Activated CD4-positive, alpha-beta T cell treated with anti-CD3 and anti-CD28 coated beads for 36 hours (primary cell): ENCODE measurements at regions not wholly inside any gene's neighbourhood (a gene's known extent, or its start where the extent isn't known, plus 50 kb on each side); places are given as distances from the start of the nearest gene placed in this dataset.
A peak's percentile ranks its signal among the peaks of the same experiment; 100 is the strongest.

Experiments
- ATAC-seq: fragments of 200-7000 bp; cut with Tn5 transposase; one replicate; pipeline ENCODE4 v1.10.0; 2021; ENCODE audit warnings: mild to moderate bottlenecking, moderate library complexity
- CTCF ChIA-PET: fragments of 350-600 bp; sonication (Branson Sonifier 250); formaldehyde crosslinking; loops from one replicate; lab custom pipeline; 2021; ENCODE audit warnings: antibody characterized with exemption; lab: Charles Lee
- POLR2A ChIA-PET: fragments of 350-600 bp; sonication (Branson Sonifier 250); formaldehyde crosslinking; loops from one replicate; lab custom pipeline; 2021; ENCODE audit warnings: antibody characterized with exemption, inconsistent platforms; lab: Charles Lee
- DNase-seq: peaks from one replicate; pipeline ENCODE4 v3.0.0-alpha.2; 2020
- H3K27ac Mint-ChIP-seq: one replicate; pipeline ENCODE4 v1.8.0; 2021; ENCODE audit warnings: mixed read lengths
- H3K27me3 Mint-ChIP-seq: one replicate; pipeline ENCODE4 v1.8.0; 2021; ENCODE audit warnings: mixed read lengths
- H3K36me3 Mint-ChIP-seq: one replicate; pipeline ENCODE4 v1.8.0; 2021; ENCODE audit warnings: low read depth, mixed read lengths
- H3K4me1 Mint-ChIP-seq: one replicate; pipeline ENCODE4 v1.8.0; 2021; ENCODE audit warnings: mixed read lengths
- H3K4me3 Mint-ChIP-seq: one replicate; pipeline ENCODE4 v1.8.0; 2021; ENCODE audit warnings: mild to moderate bottlenecking, moderate library complexity, mixed read lengths
- H3K9me3 Mint-ChIP-seq: one replicate; pipeline ENCODE4 v1.8.0; 2021; ENCODE audit warnings: low read depth, mixed read lengths
- intact Hi-C, 2 experiments: fragments of 100-400 bp; cut with DNase I in 1 of 2; cut with micrococcal nuclease in 1 of 2; formaldehyde crosslinking; loops; one replicate each; pipeline versions ENCODE4 v1.14.2 to v1.15.1; 2022 to 2024; cut with DNase I, micrococcal nuclease

GRCh38 chr12:91563011-91563765, 380.6 kb upstream of the DCN start:
- H3K27me3 Mint-ChIP-seq, result no peaks in the 10 kb centered on the region
- CTCF ChIA-PET, result interaction anchor here (0.7 to 3.5 kb wide), 4 partner anchors 15 to 344 kb away, joined by 3 to 14 read pairs (median 4); no protein-coding TSS in a partner anchor
- no peak for DNase-seq
- peaks cover 2% of the 10 kb centered on the region for H3K36me3 Mint-ChIP-seq
- ATAC-seq, result no peak
- POLR2A ChIA-PET, result interaction anchor here (0.6 to 1.2 kb wide), 2 partner anchors 315 to 580 kb away, joined by 3 to 5 read pairs; no protein-coding TSS in a partner anchor
- H3K4me3 Mint-ChIP-seq, result no peak overlapping the region
- peaks cover 14% of the 10 kb centered on the region for H3K9me3 Mint-ChIP-seq
- no peak overlapping the region for H3K27ac Mint-ChIP-seq
- intact Hi-C loops, result no loop called here
- H3K4me1 Mint-ChIP-seq, result peaks cover 25% of the 10 kb centered on the region

DNA sequence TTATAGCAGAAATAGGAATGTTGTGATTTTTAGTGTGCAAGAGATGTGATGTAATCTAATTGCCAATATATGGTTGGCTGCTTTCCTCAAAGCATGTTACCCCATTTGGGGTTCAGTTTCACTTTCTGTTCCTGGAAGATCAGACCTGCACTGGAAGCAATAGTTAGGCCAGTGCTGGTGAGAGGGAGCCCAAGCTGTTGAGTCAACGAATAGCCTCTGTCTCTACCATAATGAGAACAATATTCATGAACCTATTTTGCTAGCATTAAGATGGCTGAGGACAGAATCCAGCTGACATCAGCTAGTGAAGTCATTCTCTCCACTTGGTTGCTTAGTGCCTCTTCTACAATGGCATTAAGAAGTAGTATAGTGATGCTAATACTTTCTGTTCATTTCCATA, 379.9 kb upstream of the DCN start:
- Mint-ChIP-seq H3K27me3 (no peaks in the 10 kb centered on the region), H3K27ac (no peak overlapping the region), H3K36me3 (peaks cover 2% of the 10 kb centered on the region), H3K4me3 (no peak overlapping the region), H3K9me3 (peaks cover 16% of the 10 kb centered on the region), H3K4me1 (peaks cover 25% of the 10 kb centered on the region)
- intact Hi-C loops, result no loop called here
- peak; percentile 44 for ATAC-seq
- ChIA-PET POLR2A (interaction anchor here (0.6 to 1.2 kb wide), 2 partner anchors 315 to 581 kb away, joined by 3 to 5 read pairs; no protein-coding TSS in a partner anchor), CTCF (interaction anchor here (1.0 to 3.5 kb wide), 3 partner anchors 15 to 181 kb away, joined by 3 to 14 read pairs (median 4); no protein-coding TSS in a partner anchor)
- DNase-seq, result no peak

GRCh38 chr12:91561958-91562325, 379.3 kb upstream of the DCN start:
- Mint-ChIP-seq H3K4me1 (peaks cover 25% of the 10 kb centered on the region), H3K4me3 (no peak overlapping the region), H3K9me3 (peaks cover 16% of the 10 kb centered on the region), H3K27me3 (no peaks in the 10 kb centered on the region), H3K27ac (no peak overlapping the region), H3K36me3 (peaks cover 2% of the 10 kb centered on the region)
- intact Hi-C loops, result no loop called here
- ATAC-seq (no peak), DNase-seq (no peak)
- CTCF ChIA-PET, result interaction anchor here (1.4 kb wide), 1 partner anchor 180 kb away, joined by 4 read pairs; no protein-coding TSS in a partner anchor
- POLR2A ChIA-PET, result interaction anchor here (1.2 kb wide), 1 partner anchor 582 kb away, joined by 5 read pairs; no protein-coding TSS in a partner anchor

DNA sequence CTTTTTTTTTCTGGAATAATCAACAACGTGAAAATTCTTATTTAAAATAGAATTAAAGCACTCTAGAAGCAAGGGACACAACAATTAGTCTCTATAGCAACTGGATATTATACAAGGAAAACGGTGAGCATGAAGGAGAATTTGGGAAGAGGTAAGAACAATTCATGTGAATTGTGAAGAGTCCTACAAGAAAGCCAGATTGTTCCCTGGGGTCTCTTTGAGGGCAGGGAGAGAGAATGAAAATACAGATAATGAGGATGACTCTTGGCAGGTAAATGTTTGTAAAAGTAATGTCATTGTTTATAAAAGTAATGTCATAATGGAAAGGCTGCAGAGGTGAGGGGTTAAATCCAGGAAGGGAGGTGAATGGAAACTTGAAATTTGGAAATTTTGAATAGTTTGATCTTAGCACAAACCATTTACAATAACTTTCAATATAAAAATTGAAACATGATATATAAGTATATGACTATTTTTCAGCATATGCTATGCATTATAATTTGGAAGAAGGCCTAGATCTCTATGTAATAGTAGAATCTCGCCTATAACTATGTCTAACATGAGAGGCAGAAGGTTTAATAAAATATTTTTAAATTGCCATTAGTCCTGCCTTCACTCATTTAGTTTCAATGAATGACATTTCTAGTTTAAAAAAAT, 378.8 kb upstream of the DCN start:
- DNase-seq (no peak), ATAC-seq (no peak)
- CTCF ChIA-PET, result interaction anchor here (1.2 to 1.4 kb wide), 2 partner anchors 17 to 180 kb away, joined by 4 read pairs; no protein-coding TSS in a partner anchor
- Mint-ChIP-seq H3K4me1 (peaks cover 25% of the 10 kb centered on the region), H3K36me3 (peaks cover 2% of the 10 kb centered on the region), H3K27ac (no peak overlapping the region), H3K27me3 (no peaks in the 10 kb centered on the region), H3K4me3 (no peak overlapping the region), H3K9me3 (peaks cover 16% of the 10 kb centered on the region)
- POLR2A ChIA-PET, result no interaction called here
- intact Hi-C loops, result no loop called here

- Mint-ChIP-seq H3K4me1 (peaks cover 3% of the 10 kb centered on the region), H3K9me3 (peaks cover 19% of the 10 kb centered on the region), H3K4me3 (no peak overlapping the region), H3K27me3 (no peaks in the 10 kb centered on the region), H3K27ac (no peak overlapping the region), H3K36me3 (peaks cover 2% of the 10 kb centered on the region)
- ATAC-seq (no peak), DNase-seq (no peak)
- CTCF ChIA-PET, result interaction anchor here (0.6 kb wide), 2 partner anchors 659 to 1081 kb away, joined by 3 read pairs; no protein-coding TSS in a partner anchor
- POLR2A ChIA-PET, result interaction anchor here (0.6 kb wide), 1 partner anchor 320 kb away, joined by 3 read pairs; no protein-coding TSS in a partner anchor
- intact Hi-C loops, result no loop called here
Measured at GRCh38 chr12:91556909-91557308, 374.3 kb upstream of the DCN start.

- no peak for ATAC-seq
- H3K4me3 Mint-ChIP-seq, result no peak overlapping the region
- no peaks in the 10 kb centered on the region for H3K27me3 Mint-ChIP-seq
- DNase-seq, result no peak
- no peaks in the 10 kb centered on the region for H3K4me1 Mint-ChIP-seq
- intact Hi-C loops, result no loop called here
- CTCF ChIA-PET, result interaction anchor here (0.9 to 1.0 kb wide), 2 partner anchors 24 to 256 kb away, joined by 3 to 4 read pairs; no protein-coding TSS in a partner anchor
- H3K36me3 Mint-ChIP-seq, result peaks cover 2% of the 10 kb centered on the region
- H3K9me3 Mint-ChIP-seq, result peaks cover 19% of the 10 kb centered on the region
- POLR2A ChIA-PET, result interaction anchor here (0.7 kb wide), 1 partner anchor 165 kb away, joined by 3 read pairs; no protein-coding TSS in a partner anchor
- no peak overlapping the region for H3K27ac Mint-ChIP-seq
Measured at GRCh38 chr12:91555436-91556415, 373.1 kb upstream of the DCN start.

GRCh38 chr12:91551927-91552326, 369.3 kb upstream of the DCN start:
- ChIA-PET POLR2A (no interaction called here), CTCF (no interaction called here)
- no peak for DNase-seq
- no peak overlapping the region for H3K4me3 Mint-ChIP-seq
- no peaks in the 10 kb centered on the region for H3K27me3 Mint-ChIP-seq
- H3K4me1 Mint-ChIP-seq, result no peaks in the 10 kb centered on the region
- peaks cover 2% of the 10 kb centered on the region for H3K36me3 Mint-ChIP-seq
- ATAC-seq, result no peak
- H3K9me3 Mint-ChIP-seq, result peaks cover 5% of the 10 kb centered on the region
- intact Hi-C loops, result no loop called here
- H3K27ac Mint-ChIP-seq, result no peak overlapping the region

DNA sequence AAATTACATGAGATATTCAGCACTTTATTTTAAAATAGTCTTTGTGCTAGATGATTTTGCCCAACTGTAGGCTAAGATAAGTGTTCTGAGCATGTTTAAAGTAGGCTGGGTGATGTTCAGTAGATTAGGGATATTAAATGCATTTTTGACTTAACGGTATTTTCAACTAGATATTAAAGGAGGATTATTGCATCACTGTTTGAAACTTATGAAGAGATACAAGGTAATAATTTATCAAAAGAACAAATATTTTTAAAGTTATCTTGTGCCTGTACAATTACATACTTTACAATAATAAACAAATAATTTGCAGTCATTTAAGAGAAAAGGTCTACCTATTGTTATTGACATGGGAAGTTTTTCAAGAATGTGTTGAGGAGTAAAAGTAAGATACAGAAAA, 368.6 kb upstream of the DCN start:
- H3K27me3 Mint-ChIP-seq, result no peaks in the 10 kb centered on the region
- intact Hi-C loops, result no loop called here
- no peak overlapping the region for H3K27ac Mint-ChIP-seq
- POLR2A ChIA-PET, result no interaction called here
- no peaks in the 10 kb centered on the region for H3K4me1 Mint-ChIP-seq
- no peak overlapping the region for H3K4me3 Mint-ChIP-seq
- H3K36me3 Mint-ChIP-seq, result peaks cover 3% of the 10 kb centered on the region
- CTCF ChIA-PET, result no interaction called here
- ATAC-seq (no peak), DNase-seq (no peak)
- H3K9me3 Mint-ChIP-seq, result peaks cover 6% of the 10 kb centered on the region

GRCh38 chr12:91542666-91543065, 360.0 kb upstream of the DCN start:
- H3K9me3 Mint-ChIP-seq, result peaks cover 6% of the 10 kb centered on the region
- intact Hi-C loops, result no loop called here
- ATAC-seq (no peak), DNase-seq (no peak)
- no peak overlapping the region for H3K27ac Mint-ChIP-seq
- ChIA-PET CTCF (no interaction called here), POLR2A (no interaction called here)
- H3K27me3 Mint-ChIP-seq, result no peaks in the 10 kb centered on the region
- H3K36me3 Mint-ChIP-seq, result peaks cover 1% of the 10 kb centered on the region
- H3K4me1 Mint-ChIP-seq, result no peaks in the 10 kb centered on the region
- no peak overlapping the region for H3K4me3 Mint-ChIP-seq

DNA sequence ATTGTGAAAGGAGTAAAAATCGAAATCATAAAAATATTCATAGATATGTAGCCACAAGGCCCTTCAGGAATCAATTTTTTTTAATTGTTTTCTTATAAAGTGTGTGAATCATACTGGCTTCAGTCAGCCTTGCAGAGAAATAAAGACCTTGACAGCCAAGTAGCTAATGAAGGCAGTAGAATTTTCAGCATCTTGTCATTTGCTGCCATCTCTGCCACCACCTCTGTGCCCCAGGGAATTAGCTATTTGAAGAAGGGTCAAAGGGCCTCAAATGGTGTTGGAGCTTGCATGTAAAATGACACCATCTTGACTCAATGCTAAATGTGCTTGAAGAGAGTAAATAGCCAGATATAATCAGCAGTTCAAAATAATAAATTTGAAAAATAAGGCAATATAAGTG, 359.4 kb upstream of the DCN start:
- no peaks in the 10 kb centered on the region for H3K27me3 Mint-ChIP-seq
- POLR2A ChIA-PET, result no interaction called here
- H3K9me3 Mint-ChIP-seq, result peaks cover 6% of the 10 kb centered on the region

More for the DNA sequence above, 359.4 kb upstream of the DCN start:
- H3K4me1 Mint-ChIP-seq, result no peaks in the 10 kb centered on the region
- CTCF ChIA-PET, result interaction anchor here (0.5 kb wide), 1 partner anchor 984 kb away, joined by 4 read pairs; no protein-coding TSS in a partner anchor
- H3K4me3 Mint-ChIP-seq, result no peak overlapping the region
- no peak overlapping the region for H3K27ac Mint-ChIP-seq
- H3K36me3 Mint-ChIP-seq, result peaks cover 1% of the 10 kb centered on the region
- ATAC-seq, result no peak
- intact Hi-C loops, result no loop called here
- DNase-seq, result no peak
